ENCODE measurements at regions not wholly inside any gene's neighbourhood (a gene's known extent, or its start where the extent isn't known, plus 50 kb on each side); places are given as distances from the start of the nearest gene placed in this dataset.
"Not testable (repeated sequence)": the region's sequence is repeated elsewhere in the genome, so short reads cannot be mapped to it uniquely, and the experiment has no call there.

DNA sequence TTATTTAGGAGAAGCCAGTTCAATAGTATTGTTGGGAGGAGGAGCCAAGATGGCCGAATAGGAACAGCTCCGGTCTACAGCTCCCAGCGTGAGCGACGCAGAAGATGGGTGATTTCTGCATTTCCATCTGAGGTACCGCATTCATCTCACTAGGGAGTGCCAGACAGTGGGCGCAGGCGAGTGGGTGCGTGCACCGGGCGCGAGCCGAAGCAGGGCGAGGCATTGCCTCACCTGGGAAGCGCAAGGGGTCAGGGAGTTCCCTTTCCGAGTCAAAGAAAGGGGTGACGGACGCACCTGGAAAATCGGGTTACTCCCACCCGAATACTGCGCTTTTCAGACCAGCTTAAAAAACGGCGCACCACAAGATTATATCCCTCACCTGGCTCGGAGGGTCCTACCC lies 403.2 kb upstream of the SMIM31 start:
- not testable (repeated sequence) for TF ChIP-seq POLR2A (IDR thresholded peaks at IDR 0.05; ENCODE audit: low read length); GATA1 (IDR thresholded peaks at IDR 0.05; ENCODE audit: low read depth, low read length)

Data from erythroblast (primary cell).